SK-N-MC (cell line): ENCODE measurements at regions not wholly inside any gene's neighbourhood (a gene's known extent, or its start where the extent isn't known, plus 50 kb on each side); places are given as distances from the start of the nearest gene placed in this dataset.

Experiments
- EZH2 ChIP-seq: fragments of 200-600 bp; sonication (generic); IDR thresholded peaks from one replicate; pipeline ENCODE4 v1.6.1; 2017; ENCODE audit warnings: antibody characterized with exemption
- FOXP2 ChIP-seq: optimal IDR thresholded peaks from 2 replicates; pipeline ENCODE3; 2011; ENCODE audit warnings: mild to moderate bottlenecking, moderate library complexity; ENCODE audit not compliant: insufficient read depth; ENCODE audit errors: extremely low read length, control extremely low read depth
- POLR2AphosphoS5 ChIP-seq: IDR thresholded peaks from 2 replicates; pipeline ENCODE4 v1.6.1; 2012; ENCODE audit warnings: mild to moderate bottlenecking, low read depth, low read length, borderline replicate concordance

GRCh38 chr14:38330275-38330674 lies 74.4 kb upstream of the CLEC14A start:
- no peak for TF ChIP-seq POLR2AphosphoS5
- TF ChIP-seq EZH2 = no peak
- no peak for TF ChIP-seq FOXP2
